B cell (primary cell): ENCODE measurements at regions not wholly inside any gene's neighbourhood (a gene's known extent, or its start where the extent isn't known, plus 50 kb on each side); places are given as distances from the start of the nearest gene placed in this dataset.
"Not testable (repeated sequence)": the region's sequence is repeated elsewhere in the genome, so short reads cannot be mapped to it uniquely, and the experiment has no call there.

ENCODE experiments used
- ATAC-seq: fragments of 200-7000 bp; cut with Tn5 transposase; one replicate; pipeline ENCODE4 v1.10.0; 2021; ENCODE audit warnings: low read depth, mild to moderate bottlenecking, moderate number of reproducible peaks, moderate library complexity
- CTCF ChIA-PET: fragments of 350-600 bp; sonication (Branson Sonifier 250); formaldehyde crosslinking; loops from one replicate; lab custom pipeline; 2021; ENCODE audit warnings: antibody characterized with exemption, inconsistent platforms; lab: Charles Lee
- POLR2A ChIA-PET: fragments of 350-600 bp; sonication (Branson Sonifier 250); formaldehyde crosslinking; loops from one replicate; lab custom pipeline; 2021; ENCODE audit warnings: antibody characterized with exemption; lab: Charles Lee
- DNase-seq: peaks from one replicate; pipeline ENCODE4 v3.0.0; 2013
- H2AFZ ChIP-seq: 2 replicates; pipeline ENCODE4 v1.6.1; 2012; ENCODE audit warnings: mild to moderate bottlenecking, low read depth, low read length; ENCODE audit not compliant: insufficient read depth, poor library complexity, severe bottlenecking
- H3K27ac ChIP-seq, 2 donors: 1 replicate in 1 of 2; 2 replicates in 1 of 2; pipeline ENCODE4 v1.5.1; 2012 to 2013; ENCODE audit warnings: low read length in 2 of 2, mild to moderate bottlenecking in 2 of 2, moderate library complexity in 1 of 2
- H3K27me3 ChIP-seq, 4 experiments: fragments of 200-600 bp in 1 of 4; sonication (generic) in 1 of 4; replicated peaks in 1 of 4; 1 replicate in 2 of 4; 2 replicates in 2 of 4; pipeline versions ENCODE4 v1.6.1 to v1.7.0; 2013 to 2016; ENCODE audit warnings: low read length in 3 of 4, mild to moderate bottlenecking in 2 of 4, mixed read lengths in 1 of 4, moderate library complexity in 1 of 4; ENCODE audit not compliant: insufficient read depth in 4 of 4, control insufficient read depth in 3 of 4; ENCODE audit errors: control extremely low read depth in 1 of 4
- H3K36me3 ChIP-seq, 2 experiments: replicated peaks in 1 of 2; 1 replicate in 1 of 2; 2 replicates in 1 of 2; pipeline versions ENCODE4 v1.6.1 to v1.7.1; 2013; ENCODE audit warnings: low read length in 1 of 2; ENCODE audit not compliant: insufficient read depth in 2 of 2, control insufficient read depth in 1 of 2; ENCODE audit errors: control extremely low read depth in 1 of 2, extremely low read depth in 1 of 2
- H3K4me1 ChIP-seq, 2 donors: fragments of 200-600 bp in 1 of 2; sonication (generic) in 1 of 2; 1 replicate in 1 of 2; 2 replicates in 1 of 2; pipeline versions ENCODE4 v1.5.1 to v1.6.1; 2013 to 2017; ENCODE audit warnings: low read length in 2 of 2; ENCODE audit not compliant: control insufficient read depth in 2 of 2, insufficient read depth in 2 of 2
- H3K4me2 ChIP-seq: replicated peaks from 2 replicates; pipeline ENCODE3; 2012; ENCODE audit warnings: mild to moderate bottlenecking, low read depth, low read length; ENCODE audit not compliant: poor library complexity, severe bottlenecking
- H3K4me3 ChIP-seq, 5 experiments: fragments of 200-600 bp in 1 of 5; sonication (generic) in 1 of 5; 1 replicate in 3 of 5; 2 replicates in 2 of 5; pipeline versions ENCODE4 v1.5.1 to v1.7.0; 2011 to 2016; ENCODE audit warnings: low read length in 4 of 5, mild to moderate bottlenecking in 4 of 5, low read depth in 2 of 5, control low read depth in 1 of 5, moderate library complexity in 1 of 5; ENCODE audit not compliant: insufficient read depth in 1 of 5; ENCODE audit errors: control extremely low read depth in 1 of 5, extremely low read depth in 1 of 5
- H3K79me2 ChIP-seq: fragments of 200-600 bp; sonication (generic); one replicate; pipeline ENCODE4 v1.6.0; 2016; ENCODE audit warnings: low read length; ENCODE audit not compliant: control insufficient read depth, insufficient read depth
- H3K9ac ChIP-seq: fragments of 200-600 bp; sonication (generic); 2 replicates; pipeline ENCODE4 v1.6.1; 2017; ENCODE audit warnings: mild to moderate bottlenecking, low read length, moderate library complexity
- H3K9me3 ChIP-seq, 3 donors: one replicate each; pipeline versions ENCODE4 v1.6.1 to v1.7.1; 2013; ENCODE audit warnings: low read length in 2 of 3; ENCODE audit not compliant: control insufficient read depth in 2 of 3, insufficient read depth in 1 of 3; ENCODE audit errors: control extremely low read depth in 1 of 3
- H4K20me1 ChIP-seq: 2 replicates; pipeline ENCODE4 v1.6.0; 2012; ENCODE audit warnings: mild to moderate bottlenecking, low read length; ENCODE audit not compliant: insufficient read depth, control insufficient read depth, poor library complexity, severe bottlenecking
- H3K27ac Mint-ChIP-seq: one replicate; pipeline ENCODE4 v1.8.0; 2021; ENCODE audit warnings: mixed read lengths
- H3K27me3 Mint-ChIP-seq: one replicate; pipeline ENCODE4 v1.8.0; 2021; ENCODE audit warnings: mixed read lengths
- H3K4me1 Mint-ChIP-seq: one replicate; pipeline ENCODE4 v1.8.0; 2021; ENCODE audit warnings: mixed read lengths
- H3K4me3 Mint-ChIP-seq: one replicate; pipeline ENCODE4 v1.8.0; 2021; ENCODE audit warnings: mixed read lengths
- H3K9me3 Mint-ChIP-seq: one replicate; pipeline ENCODE4 v1.8.0; 2022; ENCODE audit warnings: mixed read lengths; ENCODE audit not compliant: insufficient read depth
- EZH2 ChIP-seq: IDR thresholded peaks from 2 replicates; pipeline ENCODE4 v1.6.1; 2012; ENCODE audit warnings: borderline replicate concordance, low read depth, mild to moderate bottlenecking, moderate library complexity, low read length; ENCODE audit not compliant: insufficient read depth, poor library complexity, severe bottlenecking
- WGBS: methylation state at CpG from one replicate; pipeline ENCODE4 v1.1.5; 2013; ENCODE audit warnings: missing lambda C conversion rate; ENCODE audit not compliant: insufficient coverage; 5-methylcytosine and 5-hydroxymethylcytosine counted together
- intact Hi-C: fragments of 100-400 bp; cut with micrococcal nuclease; formaldehyde crosslinking; loops from one replicate; pipeline ENCODE4 v1.10.0; 2022
- TF ChIP-seq, protein P1 (sequence below): fragments of 200-600 bp; IDR thresholded peaks from one replicate; pipeline ENCODE4 v1.8.0; 2022; ENCODE audit warnings: antibody characterized with exemption, mild to moderate bottlenecking

DNA sequence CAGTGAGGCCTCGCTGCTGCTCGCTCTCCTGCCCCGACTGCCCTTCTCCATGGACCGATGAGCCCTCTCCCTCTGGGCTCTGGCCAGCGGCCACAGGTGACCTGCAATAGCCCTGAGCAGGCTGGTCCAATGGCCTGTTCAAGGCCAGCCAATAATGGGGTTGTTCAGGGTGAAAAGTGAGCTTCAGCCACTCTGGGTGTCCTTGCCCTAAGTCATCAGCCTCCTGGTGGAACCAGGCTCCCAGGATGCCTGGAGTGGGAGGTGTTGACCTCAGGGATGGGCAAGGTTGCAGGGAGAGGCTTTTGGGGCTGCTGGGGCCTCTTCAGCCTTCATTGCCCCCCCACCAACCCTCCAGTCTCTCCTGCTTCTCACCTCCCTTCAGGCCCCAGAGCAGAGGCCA, 79.7 kb downstream of the RFLNA start:
- intact Hi-C loops = no loop called here
- TF ChIP-seq, protein P1, sequence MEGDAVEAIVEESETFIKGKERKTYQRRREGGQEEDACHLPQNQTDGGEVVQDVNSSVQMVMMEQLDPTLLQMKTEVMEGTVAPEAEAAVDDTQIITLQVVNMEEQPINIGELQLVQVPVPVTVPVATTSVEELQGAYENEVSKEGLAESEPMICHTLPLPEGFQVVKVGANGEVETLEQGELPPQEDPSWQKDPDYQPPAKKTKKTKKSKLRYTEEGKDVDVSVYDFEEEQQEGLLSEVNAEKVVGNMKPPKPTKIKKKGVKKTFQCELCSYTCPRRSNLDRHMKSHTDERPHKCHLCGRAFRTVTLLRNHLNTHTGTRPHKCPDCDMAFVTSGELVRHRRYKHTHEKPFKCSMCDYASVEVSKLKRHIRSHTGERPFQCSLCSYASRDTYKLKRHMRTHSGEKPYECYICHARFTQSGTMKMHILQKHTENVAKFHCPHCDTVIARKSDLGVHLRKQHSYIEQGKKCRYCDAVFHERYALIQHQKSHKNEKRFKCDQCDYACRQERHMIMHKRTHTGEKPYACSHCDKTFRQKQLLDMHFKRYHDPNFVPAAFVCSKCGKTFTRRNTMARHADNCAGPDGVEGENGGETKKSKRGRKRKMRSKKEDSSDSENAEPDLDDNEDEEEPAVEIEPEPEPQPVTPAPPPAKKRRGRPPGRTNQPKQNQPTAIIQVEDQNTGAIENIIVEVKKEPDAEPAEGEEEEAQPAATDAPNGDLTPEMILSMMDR = no peak
- no peak for TF ChIP-seq EZH2
- Histone ChIP-seq H3K79me2 (peaks cover 17% of the 10 kb centered on the region), H3K4me2 (no peak overlapping the region), H3K4me1 (no peaks in the 10 kb centered on the region), H3K9ac (no peak overlapping the region), H2AFZ (no peak overlapping the region), H3K27me3 (no peaks in the 10 kb centered on the region), H3K27ac (no peak overlapping the region), H3K9me3 (no peaks in the 10 kb centered on the region), H3K4me3 (no peak overlapping the region), H4K20me1 (peaks cover 18% of the 10 kb centered on the region), H3K36me3 (peaks cover 0 to 57% of the 10 kb centered on the region in 2 experiments)
- ATAC-seq = no peak
- Mint-ChIP-seq H3K4me3 (no peak overlapping the region), H3K4me1 (no peaks in the 10 kb centered on the region), H3K9me3 (no peaks in the 10 kb centered on the region), H3K27ac (no peak overlapping the region), H3K27me3 (no peaks in the 10 kb centered on the region)
- ChIA-PET POLR2A (no interaction called here), CTCF (no interaction called here)
- WGBS = 80% methylated on average over 5 of the region's 5 CpGs
- no peak for DNase-seq

DNA sequence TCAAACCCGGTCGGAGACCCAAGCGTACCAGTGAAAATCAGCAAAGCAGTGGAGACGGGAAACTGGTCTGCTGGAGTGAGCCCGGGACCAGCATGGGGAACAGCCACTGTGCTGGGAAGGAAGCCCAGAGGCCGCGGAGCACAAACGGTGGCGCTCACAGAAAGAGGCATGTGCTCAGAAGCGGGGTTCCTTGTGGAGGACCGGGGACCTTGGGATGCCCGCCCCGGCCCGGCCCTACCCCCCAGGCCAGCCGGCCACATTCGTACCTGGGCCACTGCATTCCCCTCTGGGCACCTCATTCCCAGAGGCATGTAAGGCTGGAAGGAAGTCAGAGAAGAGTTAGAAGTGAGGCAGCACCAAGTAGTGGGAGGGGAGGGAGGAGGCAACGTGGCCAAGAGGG, 79.3 kb downstream of the RFLNA start:
- intact Hi-C loops = no loop called here
- Histone ChIP-seq H3K79me2 (peaks cover 16% of the 10 kb centered on the region), H4K20me1 (peaks cover 16% of the 10 kb centered on the region), H2AFZ (no peak overlapping the region), H3K4me1 (no peaks in the 10 kb centered on the region), H3K4me3 (no peak overlapping the region), H3K27ac (no peak overlapping the region), H3K4me2 (no peak overlapping the region), H3K27me3 (no peaks in the 10 kb centered on the region), H3K36me3 (peaks cover 0 to 55% of the 10 kb centered on the region in 2 experiments), H3K9me3 (no peaks in the 10 kb centered on the region), H3K9ac (no peak overlapping the region)
- no peak for DNase-seq
- no peaks in the 10 kb centered on the region for H3K9me3 Mint-ChIP-seq
- ChIA-PET CTCF (no interaction called here), POLR2A (no interaction called here)
- no peak overlapping the region for H3K4me3 Mint-ChIP-seq
- TF ChIP-seq, protein P1 = no peak
- TF ChIP-seq EZH2 = no peak
- WGBS = over 99% methylated on average over 17 of the region's 17 CpGs
- H3K4me1 Mint-ChIP-seq = no peaks in the 10 kb centered on the region
- ATAC-seq = no peak
- no peaks in the 10 kb centered on the region for H3K27me3 Mint-ChIP-seq
- no peak overlapping the region for H3K27ac Mint-ChIP-seq

DNA sequence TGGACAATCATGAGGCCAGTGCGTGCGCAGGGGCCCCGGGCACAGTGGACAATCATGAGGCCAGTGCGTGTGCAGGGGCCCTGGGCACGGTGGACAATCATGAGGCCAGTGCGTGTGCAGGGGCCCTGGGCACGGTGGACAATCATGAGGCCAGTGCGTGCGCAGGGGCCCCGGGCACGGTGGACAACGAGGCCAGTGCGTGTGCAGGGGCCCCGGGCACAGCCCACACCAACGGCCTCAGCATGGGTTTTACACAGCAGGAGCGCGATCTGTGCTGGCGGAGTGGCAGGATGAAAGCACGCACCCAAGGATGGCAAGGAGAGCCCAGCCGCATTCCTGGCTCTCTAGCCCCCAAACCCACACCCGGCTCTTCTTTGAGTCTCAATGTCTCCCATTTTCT, 78.8 kb downstream of the RFLNA start:
- peaks cover 14% of the 10 kb centered on the region for H4K20me1 ChIP-seq
- not testable (repeated sequence) for H3K27ac Mint-ChIP-seq

More for the DNA sequence above, 78.8 kb downstream of the RFLNA start:
- H3K4me3 ChIP-seq, POLR2A ChIA-PET, H2AFZ ChIP-seq, CTCF ChIA-PET, H3K27ac ChIP-seq, H3K4me1 Mint-ChIP-seq, H3K27me3 ChIP-seq, H3K27me3 Mint-ChIP-seq, H3K4me1 ChIP-seq, H3K9me3 ChIP-seq, H3K9ac ChIP-seq, H3K9me3 Mint-ChIP-seq, H3K4me3 Mint-ChIP-seq, ATAC-seq, H3K4me2 ChIP-seq, intact Hi-C loops, DNase-seq: not testable (repeated sequence)
- 97% methylated on average over 14 of the region's 21 CpGs for WGBS
- Histone ChIP-seq H3K79me2 (peaks cover 18% of the 10 kb centered on the region), H3K36me3 (peaks cover 0 to 55% of the 10 kb centered on the region in 2 experiments)
